ENCODE measurements at regions not wholly inside any gene's neighbourhood (a gene's known extent, or its start where the extent isn't known, plus 50 kb on each side); places are given as distances from the start of the nearest gene placed in this dataset.

- Histone ChIP-seq H3K4me3 (ENCODE audit: low read depth in 1 of 2, low read length in 1 of 2) (no peak overlapping the region), H3K27ac (no peak overlapping the region), H3K4me1 (ENCODE audit: control insufficient read depth in 1 of 2, insufficient read depth in 1 of 2, low read depth in 1 of 2, low read length in 1 of 2) (peaks cover 0 to 3% of the 10 kb centered on the region in 2 experiments), H3K36me3 (no peaks in the 10 kb centered on the region), H3K27me3 (no peaks in the 10 kb centered on the region), H3K9me3 (no peaks in the 10 kb centered on the region)
- no peak for TF ChIP-seq CTCF (IDR thresholded peaks at IDR 0.05)
Measured at GRCh38 chr6:108748959-108749358, 99.3 kb upstream of the ARMC2 start.

GRCh38 chr6:108750801-108751200 lies 97.4 kb upstream of the ARMC2 start:
- Histone ChIP-seq H3K27me3 (no peaks in the 10 kb centered on the region), H3K9me3 (no peaks in the 10 kb centered on the region), H3K36me3 (no peaks in the 10 kb centered on the region), H3K27ac (no peak overlapping the region), H3K4me3 (ENCODE audit: low read depth in 1 of 2, low read length in 1 of 2) (no peak overlapping the region), H3K4me1 (ENCODE audit: control insufficient read depth in 1 of 2, insufficient read depth in 1 of 2, low read depth in 1 of 2, low read length in 1 of 2) (peaks cover 0 to 3% of the 10 kb centered on the region in 2 experiments)
- no peak for TF ChIP-seq CTCF (IDR thresholded peaks at IDR 0.05)

GRCh38 chr6:108751282-108751681 lies 96.9 kb upstream of the ARMC2 start:
- H3K4me1 ChIP-seq (ENCODE audit: control insufficient read depth in 1 of 2, insufficient read depth in 1 of 2, low read depth in 1 of 2, low read length in 1 of 2) = peaks cover 0 to 3% of the 10 kb centered on the region in 2 experiments
- H3K36me3 ChIP-seq = no peaks in the 10 kb centered on the region
- no peaks in the 10 kb centered on the region for H3K9me3 ChIP-seq
- no peak for TF ChIP-seq CTCF (IDR thresholded peaks at IDR 0.05)
- H3K27me3 ChIP-seq = no peaks in the 10 kb centered on the region
- no peak overlapping the region for H3K4me3 ChIP-seq (ENCODE audit: low read depth in 1 of 2, low read length in 1 of 2)
- H3K27ac ChIP-seq = no peak overlapping the region

GRCh38 chr6:108751851-108752732 lies 96.1 kb upstream of the ARMC2 start:
- TF ChIP-seq CTCF (IDR thresholded peaks at IDR 0.05) = no peak
- H3K4me1 ChIP-seq (ENCODE audit: control insufficient read depth in 1 of 2, insufficient read depth in 1 of 2, low read depth in 1 of 2, low read length in 1 of 2) = peaks cover 0 to 3% of the 10 kb centered on the region in 2 experiments

GRCh38 chr6:108752733-108753590 lies 95.3 kb upstream of the ARMC2 start:
- TF ChIP-seq CTCF (IDR thresholded peaks at IDR 0.05) = no peak
- peaks cover 0 to 3% of the 10 kb centered on the region in 2 experiments for H3K4me1 ChIP-seq (ENCODE audit: control insufficient read depth in 1 of 2, insufficient read depth in 1 of 2, low read depth in 1 of 2, low read length in 1 of 2)
- no peak overlapping the region for H3K4me3 ChIP-seq (ENCODE audit: low read depth in 1 of 2, low read length in 1 of 2)
- H3K36me3 ChIP-seq = no peaks in the 10 kb centered on the region
- H3K9me3 ChIP-seq = no peaks in the 10 kb centered on the region
- no peak overlapping the region for H3K27ac ChIP-seq
- H3K27me3 ChIP-seq = no peaks in the 10 kb centered on the region

More at GRCh38 chr6:108751851-108752732, 96.1 kb upstream of the ARMC2 start:
- H3K27ac ChIP-seq = no peak overlapping the region
- no peaks in the 10 kb centered on the region for H3K27me3 ChIP-seq
- no peak overlapping the region for H3K4me3 ChIP-seq (ENCODE audit: low read depth in 1 of 2, low read length in 1 of 2)
- H3K9me3 ChIP-seq = no peaks in the 10 kb centered on the region
- no peaks in the 10 kb centered on the region for H3K36me3 ChIP-seq

All from neutrophil (primary cell).